Activated naive CD4-positive, alpha-beta T cell (primary cell): ENCODE measurements at regions not wholly inside any gene's neighbourhood (a gene's known extent, or its start where the extent isn't known, plus 50 kb on each side); places are given as distances from the start of the nearest gene placed in this dataset.
"Not testable (repeated sequence)": the region's sequence is repeated elsewhere in the genome, so short reads cannot be mapped to it uniquely, and the experiment has no call there.

Experiments used
- DNase-seq, 4 experiments: peaks; one replicate each; lab custom pipeline; 2025; lab: John Stamatoyannopoulos, UW

DNA sequence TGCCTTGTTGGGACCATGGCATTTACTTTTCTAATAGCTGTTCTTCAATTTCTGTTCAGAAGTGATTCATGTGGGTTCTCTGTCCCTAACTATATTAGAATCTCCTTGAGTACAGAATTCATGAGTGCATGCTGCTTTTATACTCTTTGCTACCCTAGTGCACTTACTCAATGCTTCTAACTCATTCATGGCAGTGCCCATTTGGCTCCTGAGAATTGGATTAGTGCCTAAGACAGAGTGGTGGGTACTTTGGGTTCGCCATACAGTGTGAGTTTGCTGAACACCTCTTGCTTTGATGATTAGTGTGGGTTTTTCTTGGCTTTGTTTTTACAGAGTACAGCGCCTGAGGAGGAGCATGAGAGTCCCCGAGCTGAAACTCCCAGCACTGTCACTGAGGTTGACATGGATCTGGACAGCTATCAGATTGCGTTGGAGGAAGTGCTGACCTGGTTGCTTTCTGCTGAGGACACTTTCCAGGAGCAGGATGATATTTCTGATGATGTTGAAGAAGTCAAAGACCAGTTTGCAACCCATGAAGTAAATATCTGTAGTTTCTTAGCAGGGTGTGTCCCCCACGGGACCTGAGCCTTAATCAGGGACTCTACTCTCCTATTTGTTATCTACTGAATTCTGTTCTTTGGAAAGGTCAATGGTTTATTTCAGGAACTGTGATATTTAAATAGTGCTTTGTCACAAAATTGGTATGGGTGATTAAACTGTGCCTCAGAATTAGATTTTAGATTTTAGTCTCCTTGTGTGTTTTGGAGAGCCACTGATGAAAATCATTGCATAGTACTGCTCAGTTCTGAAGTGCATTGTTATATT lies 150.7 kb downstream of the UTRN start:
- DNase-seq: no peak

DNA sequence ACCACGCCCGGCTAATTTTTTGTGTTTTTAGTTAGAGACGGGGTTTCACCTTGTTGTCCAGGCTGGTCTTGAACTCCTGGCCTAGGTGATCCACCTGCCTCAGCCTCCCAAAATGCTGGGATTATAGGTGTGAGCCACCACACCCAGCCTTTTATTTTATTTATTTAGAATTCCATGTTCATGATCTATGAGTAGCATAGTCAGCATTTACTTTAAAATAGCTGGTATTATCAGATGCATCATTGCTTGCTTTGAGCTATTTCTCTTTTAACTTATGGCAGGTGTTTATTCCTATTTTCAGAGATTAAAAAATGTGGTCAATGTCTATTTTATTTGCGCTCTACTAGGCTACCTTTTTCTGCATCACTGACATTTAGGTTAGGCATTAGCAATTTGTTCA lies 152.0 kb downstream of the UTRN start:
- DNase-seq: no peak

DNA sequence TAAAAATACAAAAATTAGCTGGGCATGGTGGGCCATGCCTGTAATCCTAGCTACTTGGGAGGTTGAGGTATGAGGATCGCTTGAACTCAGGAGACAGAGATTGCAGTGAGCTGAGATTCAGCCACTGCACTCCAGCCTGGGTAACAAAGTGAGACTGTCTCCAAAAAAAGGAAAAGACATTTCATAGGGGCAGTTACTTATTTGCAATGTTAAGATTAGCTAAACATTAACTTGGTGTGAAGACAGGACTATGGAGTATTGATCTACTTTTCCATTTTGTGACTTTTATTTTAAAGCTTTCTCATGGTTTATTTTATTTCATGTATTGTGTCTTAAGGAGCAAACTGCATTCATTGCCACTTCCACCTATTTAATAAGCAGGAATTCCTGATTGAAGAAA lies 153.0 kb downstream of the UTRN start:
- DNase-seq: no peak

DNA sequence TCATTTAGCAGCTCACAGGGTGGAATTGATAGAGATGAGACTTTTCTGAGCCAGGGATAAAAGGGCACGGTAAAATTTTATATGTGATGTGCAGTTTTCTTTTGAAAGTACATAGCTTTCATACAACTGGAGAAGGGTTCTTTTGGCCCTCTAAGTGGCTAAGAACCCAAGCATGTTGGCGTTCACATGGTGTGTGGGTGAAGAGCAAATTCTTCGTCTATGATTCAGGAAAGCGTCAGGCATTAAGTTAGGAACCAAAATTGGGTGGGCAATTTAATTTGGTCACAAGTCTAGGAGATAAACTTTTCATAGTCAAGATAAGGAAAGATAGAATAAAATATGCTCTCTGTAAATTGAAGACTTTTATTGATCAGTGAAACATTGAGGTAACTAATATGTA lies 153.9 kb downstream of the UTRN start:
- DNase-seq: no peak

DNA sequence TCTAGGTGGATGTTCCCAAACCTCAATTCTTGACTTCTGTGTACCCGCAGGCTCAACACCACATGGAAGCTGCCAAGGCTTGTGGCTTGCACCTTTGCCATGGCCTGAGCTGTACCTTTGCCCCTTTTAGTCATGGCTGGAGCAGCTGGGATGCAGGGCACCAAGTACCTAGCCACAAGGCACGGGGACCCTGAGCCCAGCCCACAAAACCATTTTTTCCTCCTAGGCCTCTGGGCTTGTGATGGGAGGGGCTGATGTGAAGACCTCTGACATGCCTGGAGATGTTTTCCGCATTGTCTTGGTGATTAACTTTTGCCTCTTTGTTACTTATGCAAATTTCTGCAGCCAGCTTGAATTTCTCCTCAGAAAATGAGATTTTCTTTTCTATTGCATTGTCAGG lies 156.7 kb downstream of the UTRN start:
- not testable (repeated sequence) for DNase-seq

DNA sequence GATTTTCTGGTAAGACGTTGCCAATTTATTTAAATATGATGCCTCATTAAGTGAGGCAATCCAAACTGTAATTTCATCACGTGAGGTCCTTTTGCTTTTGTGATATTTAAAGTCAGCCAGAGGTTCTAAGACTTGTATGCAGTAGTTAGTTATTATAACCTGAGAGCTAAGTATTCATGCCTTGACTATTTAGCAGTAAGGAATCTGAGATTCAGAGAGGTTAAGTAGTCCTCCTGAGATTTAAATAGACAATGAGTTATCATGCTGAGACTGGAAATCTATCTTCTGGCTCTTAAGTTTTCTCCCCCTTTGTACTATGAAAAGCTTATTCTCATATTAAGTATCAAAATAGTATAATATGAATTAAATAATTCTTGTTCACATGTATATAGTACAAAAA lies 158.0 kb downstream of the UTRN start:
- DNase-seq: no peak

DNA sequence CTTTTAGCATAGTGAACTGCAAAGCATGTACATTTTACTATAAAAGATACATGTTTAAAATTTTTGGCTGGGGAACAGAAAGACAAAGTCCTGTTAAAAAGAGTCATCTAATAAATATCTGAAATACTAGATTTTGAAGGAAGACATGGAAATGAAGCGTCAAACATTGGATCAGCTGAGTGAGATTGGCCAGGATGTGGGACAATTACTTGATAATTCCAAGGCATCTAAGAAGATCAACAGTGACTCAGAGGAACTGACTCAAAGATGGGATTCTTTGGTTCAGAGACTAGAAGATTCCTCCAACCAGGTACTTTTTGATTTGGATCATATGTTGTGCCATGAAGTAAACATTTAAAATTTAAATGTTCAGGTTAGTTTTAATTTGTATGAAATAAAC lies 162.3 kb downstream of the UTRN start:
- DNase-seq: no peak

DNA sequence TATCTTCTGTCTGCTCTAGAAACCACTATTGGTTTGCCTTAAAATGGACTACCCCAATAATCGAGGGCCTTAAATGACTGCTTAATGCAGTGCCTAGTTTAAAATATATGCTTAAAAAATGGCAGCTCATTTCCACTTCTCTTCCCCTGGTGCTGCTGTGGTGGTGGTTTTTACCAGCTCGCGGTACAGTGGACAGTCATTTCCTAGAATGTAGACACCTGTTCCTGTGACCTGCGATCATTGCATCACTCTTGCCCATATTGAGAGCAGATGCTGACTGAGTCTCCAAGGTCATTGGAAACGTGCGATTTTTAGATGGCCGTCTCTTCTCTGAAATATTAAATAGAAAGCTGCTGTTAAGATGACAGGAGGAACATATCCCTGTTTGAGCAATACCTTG lies 164.1 kb downstream of the UTRN start:
- no peak for DNase-seq

DNA sequence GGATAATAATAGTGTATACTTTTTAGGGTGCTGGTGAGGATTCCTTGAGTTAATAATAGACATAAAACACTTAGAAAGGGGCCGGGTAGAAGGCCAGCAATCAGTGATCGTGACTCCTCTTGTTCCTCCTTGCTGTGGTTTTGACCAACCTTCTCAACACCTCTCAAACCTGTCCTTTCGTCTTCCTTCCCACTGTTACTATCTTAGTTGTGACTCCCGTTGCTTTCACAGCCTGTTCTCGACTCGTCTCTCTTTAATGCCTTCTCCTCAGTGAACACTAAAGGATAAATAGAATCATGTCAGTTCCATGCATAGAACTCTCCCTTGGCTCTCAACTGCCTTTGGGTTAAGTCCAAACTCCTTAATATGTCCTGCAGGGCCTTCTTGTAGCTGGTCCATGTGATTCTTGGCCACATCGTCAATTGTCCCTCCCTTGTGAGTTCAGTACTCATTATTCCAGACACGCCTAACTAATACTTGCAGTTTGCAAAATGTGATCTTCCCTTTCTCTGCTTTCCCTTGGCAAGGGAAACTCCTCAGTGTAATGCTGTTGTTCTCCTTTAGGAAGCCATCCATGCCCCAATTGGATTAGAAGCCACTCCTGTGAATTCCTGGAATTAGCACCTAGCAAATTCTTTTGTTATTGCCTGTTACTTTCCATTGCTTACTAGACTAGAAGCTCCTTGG lies 164.9 kb downstream of the UTRN start:
- no peak for DNase-seq

DNA sequence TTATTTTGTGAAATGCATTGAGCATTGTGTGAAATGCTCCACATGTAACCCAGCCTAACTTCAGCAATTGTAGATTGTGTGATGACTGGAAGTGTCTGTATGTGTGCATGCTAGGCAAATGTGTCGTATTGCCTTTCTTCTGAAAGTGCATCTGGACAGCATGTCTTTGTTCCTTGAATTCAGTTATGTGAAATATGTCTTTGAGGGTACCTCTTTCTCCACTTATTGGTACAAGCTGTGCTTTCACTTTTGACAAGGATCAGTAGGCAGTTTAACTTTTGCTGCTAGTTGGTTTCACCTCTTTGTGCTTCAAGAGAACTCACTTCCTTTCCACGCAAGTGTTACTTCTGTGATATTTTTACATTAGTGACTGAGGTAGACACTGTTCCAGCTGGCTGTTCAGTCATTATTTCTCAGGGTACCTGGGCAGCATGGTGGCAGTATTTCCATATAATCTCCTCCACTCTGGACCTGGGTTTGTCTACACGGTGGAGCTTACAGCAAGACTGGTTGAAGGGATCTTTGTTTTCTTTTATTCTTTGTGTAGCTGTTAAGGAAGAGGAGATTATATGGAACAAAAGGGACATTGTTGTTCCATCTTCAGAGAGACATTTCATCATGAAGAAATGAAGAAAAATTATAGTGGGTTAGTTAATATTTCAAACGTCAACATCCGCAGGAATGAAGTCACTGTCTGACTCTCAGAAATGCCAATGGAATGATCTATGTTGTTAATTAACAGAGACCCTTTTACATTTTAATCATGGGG lies 175.4 kb downstream of the UTRN start:
- no peak for DNase-seq

DNA sequence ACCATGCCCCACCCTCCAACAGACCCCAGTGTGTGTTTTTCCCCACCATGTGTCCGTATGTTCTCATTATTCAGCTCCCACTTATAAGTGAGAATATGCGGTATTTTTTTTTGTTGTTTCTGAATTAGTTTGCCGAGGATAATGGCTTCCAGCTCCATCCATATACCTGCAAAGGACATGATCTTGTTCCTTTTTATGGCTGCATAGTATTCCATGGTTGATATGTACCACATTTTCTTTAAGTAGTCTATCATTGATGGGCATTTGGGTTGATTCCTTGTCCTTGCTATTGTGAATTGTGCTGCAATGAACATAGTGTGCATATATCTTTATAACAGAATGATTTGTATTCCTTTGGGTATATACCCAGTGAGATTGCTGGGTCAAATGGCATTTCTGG lies 176.9 kb downstream of the UTRN start:
- DNase-seq: no peak

DNA sequence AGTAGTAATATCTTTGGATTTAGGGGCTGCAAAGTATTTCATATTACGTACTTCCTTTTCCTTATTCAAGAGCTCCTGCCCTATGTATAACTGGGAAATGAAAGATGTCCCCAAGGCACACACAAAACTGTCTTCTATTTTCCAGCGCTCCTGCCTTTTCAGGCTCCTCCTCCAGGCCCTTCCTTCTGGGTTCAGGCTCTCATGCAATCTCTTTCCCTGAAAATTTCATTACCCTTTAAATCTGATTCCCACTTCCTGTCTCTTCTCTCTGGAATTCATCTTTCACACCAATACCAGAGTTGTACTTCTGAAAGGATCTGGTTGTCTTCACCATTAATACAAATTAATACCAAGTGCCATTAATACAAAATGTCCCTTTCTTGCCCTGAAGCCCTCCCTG lies 181.6 kb downstream of the UTRN start:
- DNase-seq: no peak

DNA sequence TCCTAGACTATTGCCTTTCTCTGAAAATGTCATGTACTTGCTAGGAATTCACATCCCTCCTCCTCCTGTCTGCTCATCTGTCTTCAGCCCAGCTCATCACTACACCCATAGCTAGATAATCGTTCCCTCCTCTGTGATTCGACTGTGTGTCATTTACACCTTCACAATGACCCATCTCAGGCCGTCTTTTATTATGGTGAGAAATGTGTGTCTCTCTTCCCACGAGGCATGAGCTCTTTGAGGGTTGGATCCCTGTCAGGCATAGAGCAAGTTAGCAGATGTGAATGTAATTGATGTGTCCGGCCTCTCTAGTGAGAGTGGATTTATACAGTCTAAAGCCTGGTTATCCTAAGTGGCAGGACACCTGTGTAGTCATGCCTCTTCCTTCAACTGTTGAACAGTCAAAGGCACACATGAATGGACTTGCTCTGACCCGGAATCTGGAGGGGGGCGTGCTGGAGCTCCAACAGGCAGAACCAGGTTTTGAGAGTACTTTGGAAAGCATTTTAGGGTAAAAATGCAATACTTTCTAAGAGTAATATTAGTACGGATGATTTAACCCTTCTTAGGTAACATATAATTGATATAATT lies 182.1 kb downstream of the UTRN start:
- no peak for DNase-seq

DNA sequence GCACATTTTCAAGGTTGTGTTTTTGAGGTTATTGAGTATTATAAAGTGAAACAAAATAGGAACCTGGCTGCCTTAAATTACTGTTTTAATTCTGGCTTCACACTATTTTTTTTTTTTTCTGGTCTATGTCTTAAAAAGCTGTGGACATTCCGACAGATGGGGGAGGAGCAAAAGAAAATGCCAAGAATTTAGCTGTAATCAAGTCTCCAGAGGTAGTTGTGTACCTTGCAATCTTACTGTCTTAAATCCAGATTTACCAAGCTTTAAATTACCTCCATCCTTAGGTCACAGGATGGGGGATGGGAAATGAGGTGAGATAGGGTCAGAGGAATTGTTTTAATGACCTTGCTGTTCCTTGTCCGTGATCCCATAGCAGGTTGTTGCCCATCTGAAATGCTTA lies 182.8 kb downstream of the UTRN start:
- DNase-seq: no peak

DNA sequence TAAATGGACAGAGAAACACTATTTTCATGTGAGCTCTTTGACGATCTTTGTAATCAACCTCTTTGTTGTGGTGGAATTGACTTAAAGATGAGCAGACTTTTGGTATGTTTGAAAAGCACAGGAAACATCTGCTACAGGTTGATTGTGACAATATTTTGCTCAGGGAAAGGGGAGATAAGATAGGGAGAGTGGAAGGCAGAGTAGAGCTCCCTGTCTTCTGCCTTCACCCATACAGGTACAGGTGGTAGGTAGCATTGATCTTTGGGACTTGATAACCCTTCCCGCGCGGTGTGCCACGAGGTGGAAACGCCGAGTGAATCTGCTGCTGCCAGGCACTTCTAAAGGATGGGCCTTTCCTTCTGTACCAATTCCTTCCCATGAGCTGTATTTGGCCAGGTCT lies 183.6 kb downstream of the UTRN start:
- no peak for DNase-seq

DNA sequence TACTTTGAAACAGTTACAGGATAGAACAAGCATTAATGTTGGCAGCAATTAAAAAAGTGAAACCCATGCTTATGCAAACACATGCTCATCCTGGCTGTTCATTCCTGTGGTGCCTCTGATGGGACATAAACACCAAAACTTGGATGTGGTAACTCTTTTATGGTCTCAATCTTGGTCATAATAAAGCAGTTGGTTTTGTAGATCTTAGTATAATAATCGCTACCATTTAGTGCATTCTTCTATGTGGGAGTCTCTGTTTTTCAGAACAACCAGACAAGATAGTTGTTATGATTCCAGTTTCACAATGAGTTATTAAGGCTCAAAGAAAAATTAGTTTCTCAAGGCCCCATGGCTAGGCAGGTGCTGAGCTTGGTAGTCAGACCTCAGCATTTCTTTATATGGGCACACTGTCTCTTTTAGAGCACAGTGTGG lies 184.0 kb downstream of the UTRN start:
- no peak for DNase-seq

DNA sequence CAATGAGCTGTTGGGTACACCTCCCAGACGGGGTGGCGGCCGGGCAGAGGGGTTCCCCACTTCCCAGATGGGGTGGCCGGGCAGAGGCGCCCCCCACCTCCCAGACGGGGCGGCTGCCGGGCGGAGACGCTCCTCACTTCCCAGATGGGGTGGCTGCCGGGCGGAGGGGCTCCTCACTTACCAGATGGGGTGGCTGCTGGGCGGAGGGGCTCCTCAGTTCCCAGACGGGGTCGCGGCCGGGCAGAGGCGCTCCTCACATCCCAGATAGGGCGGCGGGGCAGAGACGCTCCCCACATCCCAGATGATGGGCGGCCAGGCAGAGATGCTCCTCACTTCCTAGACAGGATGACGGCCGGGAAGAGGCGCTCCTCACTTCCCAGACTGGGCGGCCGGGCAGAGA lies 185.1 kb downstream of the UTRN start:
- DNase-seq: not testable (repeated sequence)

DNA sequence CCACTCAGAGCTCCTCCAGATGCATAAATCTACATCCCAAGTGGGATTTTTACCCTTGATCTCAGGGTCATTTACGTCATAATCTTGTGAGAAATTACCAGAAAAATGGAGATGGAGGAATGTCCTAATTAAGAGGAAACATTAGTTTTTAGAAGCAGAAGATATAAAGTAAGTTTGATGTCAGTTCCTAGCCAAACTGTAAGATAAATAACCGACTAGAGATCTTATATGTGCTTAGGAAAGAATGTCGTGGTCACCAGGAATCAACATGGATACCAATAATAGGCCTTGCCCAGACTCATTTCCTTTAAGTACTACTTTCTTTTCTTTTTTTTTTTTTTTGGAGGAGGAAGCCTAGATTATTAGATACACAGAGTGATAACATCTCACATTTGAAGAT lies 186.9 kb downstream of the UTRN start:
- no peak for DNase-seq

DNA sequence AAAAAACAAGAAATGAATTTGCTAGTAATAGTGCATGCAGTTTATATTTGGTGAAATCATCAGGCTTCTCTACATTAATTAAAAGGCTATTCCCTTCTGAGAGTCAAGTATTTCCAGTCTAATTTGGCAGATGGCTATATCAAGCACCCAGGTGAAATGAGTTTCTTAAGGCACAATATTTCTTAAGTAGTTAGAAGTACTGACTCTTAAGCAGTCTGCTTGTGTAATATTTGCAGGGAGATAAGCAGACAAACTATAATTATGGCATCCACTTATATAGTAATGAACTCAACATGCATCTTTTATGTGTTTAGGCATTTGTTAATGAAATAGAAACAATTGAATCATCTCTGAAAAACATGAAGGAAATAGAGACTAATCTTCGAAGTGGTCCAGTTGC lies 189.2 kb downstream of the UTRN start:
- DNase-seq: no peak

DNA sequence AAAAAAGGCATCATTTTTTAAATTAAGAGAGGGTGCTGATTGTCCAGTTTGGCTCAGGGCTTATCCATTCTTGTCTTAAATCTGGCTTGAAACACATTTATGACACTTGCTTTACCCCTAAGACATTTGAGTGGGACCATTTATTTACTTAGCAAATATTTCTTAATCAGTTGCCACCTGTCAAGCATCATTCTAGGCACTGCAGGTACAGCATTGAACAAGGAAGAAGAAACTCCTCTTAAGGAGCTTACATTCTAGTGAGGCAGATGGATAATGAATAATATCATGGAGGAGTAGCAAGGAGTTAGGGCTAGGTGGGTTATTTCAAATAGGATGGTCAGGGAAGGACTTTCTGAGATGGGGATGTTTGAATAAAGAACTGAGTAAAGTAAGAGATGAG lies 189.8 kb downstream of the UTRN start:
- no peak for DNase-seq

DNA sequence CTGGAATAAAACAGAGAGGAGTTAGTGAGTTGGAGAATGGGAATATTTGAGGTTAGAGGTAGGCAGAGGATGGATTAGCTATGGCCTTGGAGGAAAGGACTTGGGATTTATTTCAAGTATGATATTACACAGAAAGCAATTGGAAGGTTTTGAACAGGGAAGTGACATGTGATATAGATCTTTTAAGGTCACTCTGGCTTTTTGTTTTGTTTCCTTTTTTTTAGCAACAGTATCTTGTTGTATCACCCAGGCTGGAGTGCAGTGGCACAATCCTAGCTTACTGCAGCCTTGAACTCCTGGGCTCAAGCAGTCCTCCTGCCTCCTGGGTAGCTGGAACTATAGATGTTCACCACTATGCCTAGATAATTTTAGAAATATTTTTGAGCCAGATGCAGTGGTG lies 190.3 kb downstream of the UTRN start:
- no peak for DNase-seq

DNA sequence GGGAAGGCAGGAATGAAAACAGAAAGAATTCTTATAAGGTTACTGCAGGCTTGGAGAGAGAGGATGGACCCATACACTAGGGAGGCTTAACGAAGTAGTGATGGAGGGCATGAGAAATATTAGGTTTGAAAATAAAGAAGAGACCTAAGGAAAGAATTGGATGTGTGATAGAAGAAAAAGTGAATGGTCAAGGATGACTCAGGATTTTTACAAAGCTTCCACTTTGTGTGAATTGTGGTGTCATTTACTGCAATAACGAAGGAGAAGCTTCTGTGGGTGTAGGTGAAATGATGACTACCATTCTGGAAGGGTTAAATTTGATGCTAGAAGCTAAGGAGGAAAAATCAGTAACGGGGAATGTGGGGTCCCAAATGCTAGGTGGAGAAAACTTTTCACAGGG lies 191.2 kb downstream of the UTRN start:
- no peak for DNase-seq

DNA sequence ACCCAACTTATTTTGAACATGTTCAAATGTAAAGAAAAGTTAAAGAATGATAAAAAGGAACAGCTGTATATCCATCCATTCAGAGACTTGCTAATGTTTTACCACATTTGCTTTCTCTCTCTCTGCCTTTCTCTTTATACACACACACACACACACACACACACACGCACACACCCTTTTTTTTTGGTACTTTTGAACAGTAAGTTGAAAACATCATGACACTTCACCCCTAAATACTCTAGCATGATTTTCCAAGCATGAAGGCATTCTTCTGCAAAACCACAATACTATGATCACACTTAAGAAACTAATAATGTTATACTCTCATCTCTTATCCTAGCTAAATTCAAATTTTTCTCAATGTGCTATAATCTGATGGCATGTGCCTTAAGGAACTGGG lies 192.3 kb downstream of the UTRN start:
- no peak for DNase-seq
